NT2/D1 (cell line): ENCODE measurements at regions not wholly inside any gene's neighbourhood (a gene's known extent, or its start where the extent isn't known, plus 50 kb on each side); places are given as distances from the start of the nearest gene placed in this dataset.

Experiments
- SUZ12 ChIP-seq: IDR thresholded peaks from 2 replicates; pipeline ENCODE4 v1.6.1; 2011; ENCODE audit not compliant: insufficient read length, insufficient read depth; ENCODE audit errors: extremely low read depth
- ZNF274 ChIP-seq: IDR thresholded peaks from 2 replicates; pipeline ENCODE4 v1.6.1; 2011; ENCODE audit warnings: mild to moderate bottlenecking, low read depth, low read length

DNA sequence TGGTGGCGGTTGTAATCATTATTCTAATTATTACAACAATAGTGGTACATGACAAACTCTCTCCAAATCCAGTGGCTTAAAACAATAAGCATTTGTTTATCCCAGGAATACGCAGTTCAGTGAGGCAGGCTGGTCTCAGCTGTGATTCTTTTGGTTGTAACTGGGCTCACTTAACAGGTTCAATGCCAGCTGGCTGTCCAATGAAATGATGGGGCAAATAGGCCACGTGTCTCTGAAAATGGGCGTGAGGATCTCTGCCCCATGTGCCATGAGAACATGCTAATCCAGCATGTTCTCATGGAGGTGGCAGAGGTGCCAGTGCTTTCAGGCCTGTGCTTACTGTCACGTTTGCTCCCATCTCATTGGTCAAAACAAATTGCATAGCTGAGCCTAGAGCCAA is 73.1 kb upstream of the CLMN start:
- no peak for TF ChIP-seq ZNF274
- no peak for TF ChIP-seq SUZ12
